GM21825 (cell line): ENCODE measurements at regions not wholly inside any gene's neighbourhood (a gene's known extent, or its start where the extent isn't known, plus 50 kb on each side); places are given as distances from the start of the nearest gene placed in this dataset.

ENCODE experiments used
- ATAC-seq: cut with Tn5 transposase; IDR thresholded peaks from one replicate; pipeline ENCODE4 v1.9.1; 2021; ENCODE audit warnings: mild to moderate bottlenecking, moderate library complexity; ENCODE audit not compliant: unreplicated experiment

- ATAC-seq = no peak
Observed at GRCh38 chr21:41596241-41596925, 88.4 kb upstream of the TMPRSS2 start.

GRCh38 chr21:41594268-41594667 is 86.3 kb upstream of the TMPRSS2 start:
- no peak for ATAC-seq

- ATAC-seq = no peak
Observed at GRCh38 chr21:41593760-41594138, 85.8 kb upstream of the TMPRSS2 start.

- no peak for ATAC-seq
Observed at GRCh38 chr21:41593051-41593759, 85.2 kb upstream of the TMPRSS2 start.

- no peak for ATAC-seq
Observed at GRCh38 chr21:41589620-41590175, 81.7 kb upstream of the TMPRSS2 start.

- ATAC-seq = no peak
Observed at GRCh38 chr21:41589131-41589530, 81.2 kb upstream of the TMPRSS2 start.

GRCh38 chr21:41585199-41585994 is 77.4 kb upstream of the TMPRSS2 start:
- ATAC-seq = no peak

- ATAC-seq = no peak
Observed at GRCh38 chr21:41584603-41585176, 76.7 kb upstream of the TMPRSS2 start.

GRCh38 chr21:41583274-41583790 is 75.4 kb upstream of the TMPRSS2 start:
- ATAC-seq = no peak

- ATAC-seq = no peak
Observed at GRCh38 chr21:41582866-41583265, 74.9 kb upstream of the TMPRSS2 start.

- ATAC-seq = no peak
Observed at GRCh38 chr21:41582298-41582840, 74.4 kb upstream of the TMPRSS2 start.

GRCh38 chr21:41581592-41582228 is 73.8 kb upstream of the TMPRSS2 start:
- ATAC-seq = no peak

- ATAC-seq = no peak
Observed at GRCh38 chr21:41580758-41581554, 73.0 kb upstream of the TMPRSS2 start.

- no peak for ATAC-seq
Observed at GRCh38 chr21:41579692-41580091, 71.7 kb upstream of the TMPRSS2 start.

GRCh38 chr21:41578716-41579115 is 70.8 kb upstream of the TMPRSS2 start:
- ATAC-seq = no peak

GRCh38 chr21:41578083-41578482 is 70.1 kb upstream of the TMPRSS2 start:
- no peak for ATAC-seq

GRCh38 chr21:41576013-41576615 is 68.2 kb upstream of the TMPRSS2 start:
- no peak for ATAC-seq

GRCh38 chr21:41573902-41574690 is 66.1 kb upstream of the TMPRSS2 start:
- no peak for ATAC-seq
